Liver (tissue), 8 donors: ENCODE measurements at regions not wholly inside any gene's neighbourhood (a gene's known extent, or its start where the extent isn't known, plus 50 kb on each side); places are given as distances from the start of the nearest gene placed in this dataset.

ENCODE experiments used
- DNase-seq: peaks from one replicate; pipeline ENCODE4 v3.0.0-alpha.2; 2017; ENCODE audit warnings: low spot score
- H3K27ac ChIP-seq, 2 donors: one replicate each; pipeline ENCODE4 v1.7.0; 2013; ENCODE audit warnings: inconsistent platforms in 2 of 2, low read length in 2 of 2, control low read depth in 1 of 2, low read depth in 1 of 2, mild to moderate bottlenecking in 1 of 2
- H3K27me3 ChIP-seq, 4 donors: one replicate each; pipeline versions ENCODE4 v1.6.1 to v1.7.0; 2013; ENCODE audit warnings: low read length in 3 of 4, inconsistent platforms in 1 of 4, mild to moderate bottlenecking in 1 of 4, moderate library complexity in 1 of 4; ENCODE audit not compliant: control insufficient read depth in 4 of 4, insufficient read depth in 4 of 4
- H3K36me3 ChIP-seq, 4 donors: one replicate each; pipeline versions ENCODE4 v1.6.1 to v1.7.0; 2013; ENCODE audit warnings: low read length in 3 of 4, mild to moderate bottlenecking in 3 of 4, low read depth in 1 of 4, moderate library complexity in 1 of 4; ENCODE audit not compliant: control insufficient read depth in 4 of 4, insufficient read depth in 3 of 4
- H3K4me1 ChIP-seq, 4 donors: one replicate each; pipeline versions ENCODE4 v1.6.1 to v1.7.0; 2013; ENCODE audit warnings: low read length in 3 of 4, mild to moderate bottlenecking in 3 of 4, moderate library complexity in 1 of 4; ENCODE audit not compliant: control insufficient read depth in 4 of 4, insufficient read depth in 4 of 4
- H3K4me3 ChIP-seq, 3 donors: one replicate each; pipeline versions ENCODE4 v1.6.1 to v1.7.0; 2013; ENCODE audit warnings: low read length in 3 of 3, control low read depth in 1 of 3, low read depth in 1 of 3, mild to moderate bottlenecking in 1 of 3
- H3K9ac ChIP-seq, 2 donors: one replicate each; pipeline ENCODE4 v1.7.0; 2013; ENCODE audit warnings: low read length in 2 of 2, mild to moderate bottlenecking in 2 of 2, moderate library complexity in 2 of 2, control low read depth in 1 of 2, low read depth in 1 of 2
- H3K9me3 ChIP-seq, 4 donors: one replicate each; pipeline versions ENCODE4 v1.6.1 to v1.7.0; 2013; ENCODE audit warnings: low read length in 3 of 4; ENCODE audit not compliant: control insufficient read depth in 4 of 4
- CTCF ChIP-seq: fragments of 150-350 bp; IDR thresholded peaks from 2 replicates; pipeline ENCODE4 v1.5.1; 2017; ENCODE audit warnings: improper control_type of control experiment, low read depth, low read length; ENCODE audit not compliant: missing input control
- EGR1 ChIP-seq, 2 donors: IDR thresholded peaks; 2 replicates each; pipeline ENCODE4 v1.6.1; 2016 to 2018; ENCODE audit warnings: antibody characterized with exemption in 2 of 2, low read depth in 2 of 2
- HNF4G ChIP-seq: IDR thresholded peaks from 2 replicates; pipeline ENCODE4 v1.6.1; 2016; ENCODE audit warnings: antibody characterized with exemption
- JUND ChIP-seq, 2 donors: IDR thresholded peaks; 2 replicates each; pipeline ENCODE4 v1.6.1; 2016; ENCODE audit warnings: antibody characterized with exemption in 2 of 2
- MAX ChIP-seq: IDR thresholded peaks from 2 replicates; pipeline ENCODE4 v1.6.1; 2016; ENCODE audit warnings: antibody characterized with exemption
- RAD21 ChIP-seq, 2 donors: IDR thresholded peaks; 2 replicates each; pipeline ENCODE4 v1.6.1; 2016; ENCODE audit warnings: antibody characterized with exemption in 2 of 2, mild to moderate bottlenecking in 2 of 2
- REST ChIP-seq: IDR thresholded peaks from 2 replicates; pipeline ENCODE4 v1.6.1; 2016; ENCODE audit warnings: antibody characterized with exemption, mild to moderate bottlenecking
- SP1 ChIP-seq: IDR thresholded peaks from 2 replicates; pipeline ENCODE4 v1.6.1; 2018; ENCODE audit warnings: antibody characterized with exemption, mild to moderate bottlenecking
- TAF1 ChIP-seq: conservative IDR thresholded peaks from 2 replicates; pipeline ENCODE4 v1.6.1; 2016; ENCODE audit warnings: antibody characterized with exemption, mild to moderate bottlenecking
- YY1 ChIP-seq: IDR thresholded peaks from 2 replicates; pipeline ENCODE4 v1.6.1; 2016; ENCODE audit warnings: antibody characterized with exemption, mild to moderate bottlenecking
- WGBS: extraction: QIAGEN DNeasy Blood & Tissue Kit; methylation state at CpG from one replicate; pipeline ENCODE4 v1.1.7; 2013; 5-methylcytosine and 5-hydroxymethylcytosine counted together
- donor health status: healthy.
- donor health status: healthy.
- donor health status: healthy.
- donor health status: healthy.
- donor health status: healthy.

- TF ChIP-seq MAX (no peak), YY1 (no peak), EGR1 (IDR thresholded peaks at IDR 0.05; ENCODE audit: low read depth in 2 of 2) (no peak), SP1 (no peak), REST (no peak), TAF1 (no peak)
- Histone ChIP-seq H3K9ac (no peak overlapping the region), H3K36me3 (no peaks in the 10 kb centered on the region), H3K4me1 (no peaks in the 10 kb centered on the region), H3K9me3 (no peaks in the 10 kb centered on the region), H3K4me3 (no peak overlapping the region), H3K27ac (no peak overlapping the region), H3K27me3 (no peaks in the 10 kb centered on the region)
- 32% methylated on average over 1 of the region's 1 CpG for WGBS
- DNase-seq: no peak
These were observed 1373.5 kb upstream of the PABPC4L start for GRCh38 chr4:135575041-135575440.

- Histone ChIP-seq H3K27ac (no peak overlapping the region), H3K9ac (no peak overlapping the region), H3K9me3 (no peaks in the 10 kb centered on the region), H3K36me3 (no peaks in the 10 kb centered on the region), H3K4me1 (no peaks in the 10 kb centered on the region), H3K4me3 (no peak overlapping the region), H3K27me3 (no peaks in the 10 kb centered on the region)
- DNase-seq: no peak
- TF ChIP-seq TAF1 (no peak), HNF4G (no peak), CTCF (no peak), REST (no peak), JUND (IDR thresholded peaks at IDR 0.05) (no peak), RAD21 (IDR thresholded peaks at IDR 0.05) (no peak), YY1 (no peak)
These were observed 1371.7 kb upstream of the PABPC4L start for GRCh38 chr4:135573251-135573650.
